ENCODE measurements at regions not wholly inside any gene's neighbourhood (a gene's known extent, or its start where the extent isn't known, plus 50 kb on each side); places are given as distances from the start of the nearest gene placed in this dataset.

GRCh38 chr6:18835976-18836375 lies 448.8 kb downstream of the RNF144B start:
- Histone ChIP-seq H3K9me3 (no peaks in the 10 kb centered on the region), H3K27ac (ENCODE audit: low read depth in 2 of 2, low read length in 1 of 2) (no peak overlapping the region), H3K36me3 (replicated peaks in 1 of 2; ENCODE audit: control insufficient read depth in 1 of 2, insufficient read depth in 2 of 2, low read length in 1 of 2) (no peaks in the 10 kb centered on the region), H3K27me3 (ENCODE audit: insufficient read depth) (no peaks in the 10 kb centered on the region), H3K4me2 (no peak overlapping the region), H3K4me1 (ENCODE audit: control insufficient read depth in 1 of 2, insufficient read depth in 2 of 2, low read depth in 1 of 2, low read length in 1 of 2) (no peaks in the 10 kb centered on the region), H3K9ac (no peak overlapping the region), H4K20me1 (ENCODE audit: insufficient read depth) (no peaks in the 10 kb centered on the region), H3K79me2 (ENCODE audit: insufficient read depth) (no peaks in the 10 kb centered on the region), H3K9me2 (no peaks in the 10 kb centered on the region), H3K4me3 (ENCODE audit: low read depth in 2 of 2, low read length in 1 of 2) (no peak overlapping the region), H3F3A (replicated peaks; ENCODE audit: insufficient read depth) (no peaks in the 10 kb centered on the region), H2AFZ (ENCODE audit: low read depth) (no peak overlapping the region)
- 34% methylated on average over 9 of the region's 9 CpGs for WGBS (ENCODE audit: low lambda C conversion rate)
- CTCF ChIA-PET, result no interaction called here
- POLR2A ChIA-PET, result no interaction called here
- no peak for DNase-seq
- TF ChIP-seq NRF1 (IDR thresholded peaks at IDR 0.05; ENCODE audit: low read depth, low read length) (no peak), RFX5 (IDR thresholded peaks at IDR 0.05; ENCODE audit: low read length) (no peak), FOXM1 (IDR thresholded peaks at IDR 0.05; ENCODE audit: low read depth) (no peak), RCOR1 (IDR thresholded peaks at IDR 0.05; ENCODE audit: low read length) (no peak), IRF3 (IDR thresholded peaks at IDR 0.05; ENCODE audit: low read depth, low read length) (no peak), SMC3 (IDR thresholded peaks at IDR 0.05; ENCODE audit: low read depth, low read length) (no peak), REST (IDR thresholded peaks at IDR 0.05; ENCODE audit: low read depth, low read length) (no peak), CHD2 (IDR thresholded peaks at IDR 0.05; ENCODE audit: low read length, partially characterized antibody) (no peak), MEF2A (IDR thresholded peaks at IDR 0.05; ENCODE audit: borderline replicate concordance, low read depth) (no peak), FOXJ3 (CRISPR knock-in tag; IDR thresholded peaks at IDR 0.05) (no peak), EP300 (IDR thresholded peaks at IDR 0.05; ENCODE audit: borderline replicate concordance in 1 of 2, low read depth in 1 of 2, low read length in 1 of 2) (no peak), ZBTB33 (IDR thresholded peaks at IDR 0.05; ENCODE audit: borderline replicate concordance, low read depth) (no peak), GABPA (IDR thresholded peaks at IDR 0.05; ENCODE audit: low read depth) (no peak), PBX3 (IDR thresholded peaks at IDR 0.05) (no peak), NFIC (IDR thresholded peaks at IDR 0.05; ENCODE audit: borderline replicate concordance) (no peak), RXRA (IDR thresholded peaks at IDR 0.05; ENCODE audit: borderline replicate concordance, low read depth) (no peak), FOSL2 (IDR thresholded peaks at IDR 0.05; ENCODE audit: borderline replicate concordance, low read depth) (no peak)
